ENCODE measurements at regions not wholly inside any gene's neighbourhood (a gene's known extent, or its start where the extent isn't known, plus 50 kb on each side); places are given as distances from the start of the nearest gene placed in this dataset.

DNA sequence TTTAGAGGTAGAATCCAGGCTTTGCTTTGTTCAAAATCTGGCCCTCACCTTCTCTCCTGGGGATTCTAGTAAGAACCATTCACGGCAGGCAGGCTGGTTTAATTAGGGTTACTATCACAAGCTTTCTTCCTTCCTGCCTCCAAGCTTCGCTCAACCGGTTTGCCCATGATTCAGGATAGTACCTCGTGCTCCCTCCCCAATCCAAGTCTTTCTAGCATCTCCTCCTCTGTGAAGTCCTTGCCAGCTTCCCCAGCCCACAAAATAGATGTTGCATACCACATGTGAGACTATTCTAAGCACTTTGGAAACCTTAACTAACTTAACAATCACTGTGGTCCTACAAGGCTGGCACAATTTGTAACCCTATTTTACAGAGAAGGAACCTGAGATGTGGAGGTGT, 135.1 kb downstream of the SOCS6 start:
- peak; percentile 7 for ATAC-seq
- Histone ChIP-seq H3K9me3 (no peaks in the 10 kb centered on the region), H3K4me3 (no peak overlapping the region), H3K36me3 (no peaks in the 10 kb centered on the region), H3K27ac (no peak overlapping the region), H3K27me3 (no peaks in the 10 kb centered on the region), H3K4me1 (peaks cover 18 to 42% of the 10 kb centered on the region in 2 donors)
- DNase-seq: no peak
- intact Hi-C loops (cut with DNase I): loop anchor here in 1 of 2 donors (10.0 kb wide), 1 partner anchor 129 kb away; no protein-coding TSS in a partner anchor
- TF ChIP-seq, protein P1, sequence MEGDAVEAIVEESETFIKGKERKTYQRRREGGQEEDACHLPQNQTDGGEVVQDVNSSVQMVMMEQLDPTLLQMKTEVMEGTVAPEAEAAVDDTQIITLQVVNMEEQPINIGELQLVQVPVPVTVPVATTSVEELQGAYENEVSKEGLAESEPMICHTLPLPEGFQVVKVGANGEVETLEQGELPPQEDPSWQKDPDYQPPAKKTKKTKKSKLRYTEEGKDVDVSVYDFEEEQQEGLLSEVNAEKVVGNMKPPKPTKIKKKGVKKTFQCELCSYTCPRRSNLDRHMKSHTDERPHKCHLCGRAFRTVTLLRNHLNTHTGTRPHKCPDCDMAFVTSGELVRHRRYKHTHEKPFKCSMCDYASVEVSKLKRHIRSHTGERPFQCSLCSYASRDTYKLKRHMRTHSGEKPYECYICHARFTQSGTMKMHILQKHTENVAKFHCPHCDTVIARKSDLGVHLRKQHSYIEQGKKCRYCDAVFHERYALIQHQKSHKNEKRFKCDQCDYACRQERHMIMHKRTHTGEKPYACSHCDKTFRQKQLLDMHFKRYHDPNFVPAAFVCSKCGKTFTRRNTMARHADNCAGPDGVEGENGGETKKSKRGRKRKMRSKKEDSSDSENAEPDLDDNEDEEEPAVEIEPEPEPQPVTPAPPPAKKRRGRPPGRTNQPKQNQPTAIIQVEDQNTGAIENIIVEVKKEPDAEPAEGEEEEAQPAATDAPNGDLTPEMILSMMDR (IDR thresholded peaks at IDR 0.05): no peak

DNA sequence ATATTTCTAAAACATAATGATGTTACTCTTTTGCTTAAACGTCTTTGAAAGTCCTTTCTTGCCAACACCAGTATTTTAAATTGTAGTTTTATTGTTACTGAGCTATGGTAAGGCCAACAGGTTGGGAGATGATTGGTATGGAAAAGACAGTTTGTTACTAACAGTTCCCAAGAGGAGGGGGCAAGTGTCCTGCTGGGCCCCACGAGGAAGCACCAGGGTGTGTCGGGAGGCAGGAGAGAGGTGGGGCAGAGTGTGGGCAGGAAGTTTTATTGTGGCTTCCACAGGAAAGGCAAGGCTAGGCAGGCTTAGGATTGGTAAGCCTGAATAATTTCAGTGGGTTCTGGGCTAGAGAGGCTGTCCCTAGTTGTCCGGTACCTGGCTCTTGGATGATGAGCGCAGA, 134.3 kb downstream of the SOCS6 start:
- Histone ChIP-seq H3K27ac (peak overlapping the region in 1 of 2 donors; percentile 50), H3K4me1 (peaks cover 18 to 42% of the 10 kb centered on the region in 2 donors), H3K36me3 (no peaks in the 10 kb centered on the region), H3K4me3 (no peak overlapping the region), H3K27me3 (no peaks in the 10 kb centered on the region), H3K9me3 (no peaks in the 10 kb centered on the region)
- intact Hi-C loops (cut with DNase I): loop anchor here in 1 of 2 donors (10.0 kb wide), 1 partner anchor 128 kb away; no protein-coding TSS in a partner anchor
- DNase-seq (no peak), ATAC-seq (no peak)
- TF ChIP-seq, protein P1 (IDR thresholded peaks at IDR 0.05): no peak

DNA sequence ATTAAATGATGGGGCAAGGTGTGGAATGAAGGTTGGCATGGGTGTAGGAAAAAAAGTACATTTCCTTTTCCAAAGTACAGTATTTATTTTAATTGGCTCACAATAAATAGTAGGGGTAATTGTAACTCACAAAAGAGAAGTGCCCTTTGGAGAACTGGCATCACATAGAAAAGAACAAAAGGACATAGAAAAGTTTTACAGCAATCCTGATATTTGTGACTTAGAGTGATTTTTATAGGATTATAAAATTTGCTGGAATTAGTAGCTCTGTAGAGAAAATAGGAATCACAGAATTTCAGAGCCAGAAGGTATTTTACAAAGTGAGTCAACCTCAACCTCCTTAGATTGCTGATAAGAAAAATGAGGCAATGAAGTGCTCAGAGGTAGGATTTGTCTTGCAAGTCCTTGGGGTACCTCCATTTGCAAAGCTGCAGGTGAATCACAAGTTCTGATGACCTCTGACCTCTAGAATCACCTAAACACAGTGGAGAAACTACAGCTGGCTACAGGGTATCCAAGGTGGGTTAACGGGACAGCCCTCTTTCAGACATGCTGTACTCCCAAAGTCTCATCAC, 133.6 kb downstream of the SOCS6 start:
- Histone ChIP-seq H3K27ac (peak overlapping the region; percentile 50 to 53), H3K4me1 (peaks cover 18 to 42% of the 10 kb centered on the region in 2 donors), H3K27me3 (no peaks in the 10 kb centered on the region), H3K4me3 (no peak overlapping the region), H3K36me3 (no peaks in the 10 kb centered on the region), H3K9me3 (no peaks in the 10 kb centered on the region)
- ATAC-seq (peak; percentile 3), DNase-seq (no peak)
- intact Hi-C loops (cut with DNase I): loop anchor here in 1 of 2 donors (10.0 kb wide), 1 partner anchor 128 kb away; no protein-coding TSS in a partner anchor
- TF ChIP-seq, protein P1 (IDR thresholded peaks at IDR 0.05): no peak

DNA sequence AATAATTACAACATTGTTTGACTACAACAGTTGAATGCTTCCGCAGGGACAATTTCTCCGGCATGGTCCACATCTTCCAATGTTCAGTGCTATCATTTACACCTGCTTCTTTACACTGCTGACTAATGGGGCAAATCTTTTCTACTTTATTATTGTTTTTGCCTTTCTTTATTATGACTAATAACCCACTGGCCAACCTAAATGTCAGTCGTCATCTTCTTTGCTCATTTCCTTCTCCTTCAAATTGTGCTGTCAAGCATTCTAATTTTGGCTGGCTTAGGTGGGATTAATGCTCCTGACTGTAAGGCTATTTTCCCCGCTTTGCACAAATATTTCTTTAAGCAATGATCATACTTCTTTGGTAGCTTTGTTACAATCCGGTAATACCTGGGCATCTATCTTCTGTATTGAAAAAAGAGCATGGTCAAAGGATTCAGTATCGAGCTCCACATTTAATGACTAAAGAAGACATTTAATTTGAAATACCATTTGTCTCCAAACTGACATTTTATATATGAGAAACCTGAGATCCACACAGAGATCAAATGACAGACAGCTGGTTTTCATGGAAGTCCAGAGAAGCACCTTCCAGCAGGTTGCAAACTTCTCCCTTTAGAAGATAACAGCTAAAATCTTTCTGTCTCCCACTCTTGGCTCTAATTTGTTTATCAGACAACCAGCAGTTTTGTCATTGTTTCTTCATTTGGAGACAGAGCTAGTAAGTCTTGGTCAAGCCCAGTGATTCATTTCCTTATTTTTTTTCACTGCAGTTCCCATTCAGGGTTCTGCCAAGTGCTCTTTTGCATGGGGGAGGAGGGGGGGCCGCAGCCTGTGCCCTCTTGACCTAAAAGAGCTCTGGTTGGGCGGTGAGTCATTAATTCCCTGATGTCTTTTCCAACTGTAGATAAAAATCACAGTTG, 132.9 kb downstream of the SOCS6 start:
- DNase-seq (peak in 2 of 4 donors; percentile 86 to 87), ATAC-seq (peak; percentile 92)
- Histone ChIP-seq H3K4me1 (peaks cover 18 to 42% of the 10 kb centered on the region in 2 donors), H3K9me3 (no peaks in the 10 kb centered on the region), H3K27me3 (no peaks in the 10 kb centered on the region), H3K4me3 (no peak overlapping the region), H3K27ac (peak overlapping the region; percentile 37 to 67), H3K36me3 (no peaks in the 10 kb centered on the region)
- TF ChIP-seq, protein P1 (IDR thresholded peaks at IDR 0.05): no peak
- intact Hi-C loops (cut with DNase I): loop anchor here in 1 of 2 donors (10.0 kb wide), 1 partner anchor 127 kb away; no protein-coding TSS in a partner anchor

Measured in left lung (tissue), 4 donors.